Adrenal gland (tissue), 9 donors: ENCODE measurements at regions not wholly inside any gene's neighbourhood (a gene's known extent, or its start where the extent isn't known, plus 50 kb on each side); places are given as distances from the start of the nearest gene placed in this dataset.

Source experiments
- DNase-seq, 7 donors: peaks; one replicate each; pipeline ENCODE4 v3.0.0-alpha.2; 2019 to 2020
- H3K27ac ChIP-seq, 5 donors: fragments of 200-600 bp; sonication (generic) in 4 of 5; 1 replicate in 3 of 5; 2 replicates in 2 of 5; pipeline versions ENCODE4 v1.5.1 to v1.8.0; 2016 to 2020; ENCODE audit warnings: mild to moderate bottlenecking in 1 of 5
- H3K27me3 ChIP-seq: fragments of 200-600 bp; 2 replicates; pipeline ENCODE4 v1.8.0; 2021
- H3K36me3 ChIP-seq, 2 donors: fragments of 200-600 bp; replicated peaks in 1 of 2; 1 replicate in 1 of 2; 2 replicates in 1 of 2; pipeline versions ENCODE4 v1.5.1 to v1.8.0; 2018 to 2022
- H3K4me1 ChIP-seq, 2 donors: fragments of 200-600 bp; replicated peaks in 1 of 2; 1 replicate in 1 of 2; 2 replicates in 1 of 2; pipeline versions ENCODE4 v1.5.1 to v1.8.0; 2018 to 2021
- H3K4me3 ChIP-seq, 4 donors: fragments of 200-600 bp; sonication (generic) in 3 of 4; one replicate each; pipeline ENCODE4 v1.5.1; 2016 to 2018
- H3K9me3 ChIP-seq, 3 donors: fragments of 200-600 bp; sonication (generic) in 1 of 3; replicated peaks in 1 of 3; 1 replicate in 2 of 3; 2 replicates in 1 of 3; pipeline versions ENCODE4 v1.5.1 to v1.8.0; 2016 to 2021
- CTCF ChIP-seq, 6 experiments: fragments of 450-650 bp in 4 of 6; fragments of 200-600 bp in 2 of 6; sonication (generic) in 1 of 6; IDR thresholded peaks; 1 replicate in 5 of 6; 2 replicates in 1 of 6; pipeline versions ENCODE4 v1.5.1 to v1.8.0; 2016 to 2021; ENCODE audit warnings: antibody characterized with exemption in 6 of 6, mild to moderate bottlenecking in 2 of 6, moderate library complexity in 1 of 6
- POLR2A ChIP-seq, 2 donors: fragments of 450-650 bp; IDR thresholded peaks; one replicate each; pipeline ENCODE4 v1.6.1; 2017; ENCODE audit warnings: antibody characterized with exemption in 2 of 2, mild to moderate bottlenecking in 2 of 2, moderate library complexity in 1 of 2
- WGBS, 4 donors: extraction: QIAGEN DNeasy Blood & Tissue Kit in 2 of 4; methylation state at CpG; one replicate each; pipeline versions ENCODE4 v1.1.5 to v1.1.7; 2013 to 2017; 5-methylcytosine and 5-hydroxymethylcytosine counted together
- intact Hi-C, 2 donors: fragments of 100-400 bp; cut with DNase I; formaldehyde crosslinking; loops; one replicate each; pipeline versions ENCODE4 v1.14.1 to v1.15.0; 2022 to 2023
- donor health status: healthy with polysubstance abuse.
- donor health status: Bipolar disorder and iron deficiency.
- donor health status: DM: yes; HTN: yes; CAD: no.
- donor health status: DM: no; HTN: no; CAD: no.
- donor health status: DM: no; HTN: no; CAD: no.

DNA sequence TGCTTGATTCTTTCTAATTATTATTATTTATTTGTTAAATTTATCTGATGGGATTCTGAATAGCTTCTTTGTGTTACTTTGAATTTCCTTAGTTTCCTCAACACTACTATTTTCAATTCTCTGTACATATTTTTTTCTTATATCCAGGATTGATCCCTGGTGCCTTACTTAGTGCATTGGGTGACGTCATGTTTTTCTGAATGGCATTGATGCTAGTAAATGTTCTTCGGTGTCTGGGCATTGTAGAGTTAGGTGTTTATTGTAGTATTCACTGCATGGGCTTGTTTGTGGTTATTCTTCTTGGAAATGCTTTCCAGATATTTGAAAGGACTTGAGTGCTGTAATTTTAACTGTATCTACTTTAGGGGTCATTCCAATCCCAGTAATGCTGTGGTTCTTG is 938.1 kb downstream of the FAM133A start:
- no peak for DNase-seq
- Histone ChIP-seq H3K4me1 (no peaks in the 10 kb centered on the region), H3K27me3 (no peaks in the 10 kb centered on the region), H3K27ac (no peak overlapping the region), H3K36me3 (no peaks in the 10 kb centered on the region), H3K9me3 (no peaks in the 10 kb centered on the region), H3K4me3 (no peak overlapping the region)
- TF ChIP-seq POLR2A (IDR thresholded peaks at IDR 0.05) (no peak), CTCF (IDR thresholded peaks at IDR 0.05) (no peak)
- 79 to 82% (median 79%) methylated on average over 2 of the region's 2 CpGs for WGBS, 4 donors
- intact Hi-C loops = no loop called here

DNA sequence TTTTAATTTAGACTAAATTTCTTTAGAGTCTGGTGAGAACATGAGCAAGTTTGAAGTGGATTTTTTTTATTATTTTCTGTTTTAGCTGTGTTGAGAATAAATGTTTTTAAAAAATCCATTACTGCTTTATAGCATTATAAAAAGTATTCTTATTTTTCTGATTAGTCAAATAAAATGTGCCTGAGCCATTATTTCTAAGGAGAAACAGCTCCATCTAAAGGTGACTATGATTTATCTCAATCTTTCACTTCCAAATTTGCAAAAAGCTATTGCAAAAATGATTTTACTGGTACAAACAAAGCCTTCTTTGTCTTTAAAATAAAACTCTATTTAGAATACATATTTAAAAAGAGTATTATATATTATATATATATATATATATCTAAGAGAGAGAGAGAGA is 959.2 kb downstream of the FAM133A start:
- intact Hi-C loops = no loop called here
- no peak for TF ChIP-seq CTCF (IDR thresholded peaks at IDR 0.05)
- no peak for TF ChIP-seq POLR2A (IDR thresholded peaks at IDR 0.05)

DNA sequence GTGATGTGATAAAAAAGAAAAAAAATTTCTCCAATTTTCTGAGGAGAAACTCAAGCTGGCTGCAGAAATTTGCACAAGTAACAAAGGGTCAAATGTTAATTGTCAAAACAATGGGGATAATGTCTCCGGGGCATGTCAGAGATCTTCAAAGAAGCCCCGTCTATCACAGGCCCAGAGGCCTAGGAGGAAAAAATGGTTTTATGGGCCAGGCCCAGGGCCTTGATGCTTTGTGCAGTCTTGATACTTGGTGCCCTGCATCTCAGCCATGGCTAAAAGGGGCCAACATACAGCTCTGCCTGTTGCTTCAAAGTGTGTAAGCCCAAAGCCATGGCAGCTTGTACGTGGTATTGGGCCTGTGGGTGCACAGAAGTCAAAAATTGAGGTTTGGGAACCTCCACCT is 961.0 kb downstream of the FAM133A start:
- intact Hi-C loops = no loop called here
- no peak overlapping the region for H3K27ac ChIP-seq
- no peaks in the 10 kb centered on the region for H3K9me3 ChIP-seq
- H3K36me3 ChIP-seq = no peaks in the 10 kb centered on the region
- TF ChIP-seq POLR2A (IDR thresholded peaks at IDR 0.05) (no peak), CTCF (IDR thresholded peaks at IDR 0.05) (no peak)
- H3K27me3 ChIP-seq = no peaks in the 10 kb centered on the region
- 84 to 88% (median 87%) methylated on average over 3 of the region's 3 CpGs for WGBS, 4 donors
- H3K4me3 ChIP-seq = no peak overlapping the region
- no peak for DNase-seq
- H3K4me1 ChIP-seq = no peaks in the 10 kb centered on the region

More for the DNA sequence above, 959.2 kb downstream of the FAM133A start:
- no peak overlapping the region for H3K4me3 ChIP-seq
- DNase-seq = no peak
- no peaks in the 10 kb centered on the region for H3K9me3 ChIP-seq
- H3K27me3 ChIP-seq = peaks cover 8% of the 10 kb centered on the region
- H3K4me1 ChIP-seq = no peaks in the 10 kb centered on the region
- no peak overlapping the region for H3K27ac ChIP-seq
- no peaks in the 10 kb centered on the region for H3K36me3 ChIP-seq

DNA sequence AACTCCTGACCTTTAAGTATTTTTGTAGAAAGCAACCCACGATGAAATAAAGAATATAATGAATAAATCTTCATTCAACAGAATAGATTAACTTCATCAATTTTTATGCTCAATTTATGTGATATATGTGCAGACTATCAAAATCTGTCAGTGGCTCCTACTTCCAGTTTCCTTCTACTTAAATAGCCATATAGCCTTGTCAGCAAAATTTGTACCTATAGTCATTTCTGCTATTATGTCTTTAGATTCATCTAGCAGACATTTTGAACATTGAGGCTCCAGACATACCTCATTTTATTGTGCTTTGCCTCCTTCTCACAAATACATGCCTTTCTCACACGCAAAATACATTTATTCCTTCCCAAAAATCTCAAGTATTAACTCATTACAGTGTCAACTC is 971.7 kb downstream of the FAM133A start:
- Histone ChIP-seq H3K9me3 (no peaks in the 10 kb centered on the region), H3K4me1 (no peaks in the 10 kb centered on the region), H3K27ac (no peak overlapping the region), H3K36me3 (no peaks in the 10 kb centered on the region), H3K27me3 (peaks cover 5% of the 10 kb centered on the region), H3K4me3 (no peak overlapping the region)
- WGBS, 4 donors = 67 to 81% (median 74%) methylated on average over 2 of the region's 2 CpGs
- TF ChIP-seq CTCF (IDR thresholded peaks at IDR 0.05) (no peak), POLR2A (IDR thresholded peaks at IDR 0.05) (no peak)
- no peak for DNase-seq
- intact Hi-C loops = no loop called here
